ENCODE measurements at regions not wholly inside any gene's neighbourhood (a gene's known extent, or its start where the extent isn't known, plus 50 kb on each side); places are given as distances from the start of the nearest gene placed in this dataset.

GRCh38 chrX:9196961-9197640, 163.2 kb upstream of the FAM9B start:
- no peak for DNase-seq (ENCODE audit: low spot score)

GRCh38 chrX:9204560-9204959, 170.6 kb upstream of the FAM9B start:
- no peak for DNase-seq (ENCODE audit: low spot score)

- DNase-seq (ENCODE audit: low spot score) = no peak
Observed at GRCh38 chrX:9205599-9206223, 171.8 kb upstream of the FAM9B start.

- DNase-seq (ENCODE audit: low spot score) = no peak
Observed at GRCh38 chrX:9207142-9207541, 173.2 kb upstream of the FAM9B start.

- no peak for DNase-seq (ENCODE audit: low spot score)
Observed at GRCh38 chrX:9211269-9211668, 177.3 kb upstream of the FAM9B start.

GRCh38 chrX:9221781-9222180, 187.9 kb upstream of the FAM9B start:
- no peak for DNase-seq (ENCODE audit: low spot score)

GRCh38 chrX:9222299-9222698, 188.4 kb upstream of the FAM9B start:
- DNase-seq (ENCODE audit: low spot score) = no peak

- DNase-seq (ENCODE audit: low spot score) = no peak
Observed at GRCh38 chrX:9227276-9227675, 193.3 kb upstream of the FAM9B start.

GRCh38 chrX:9231491-9231890, 197.6 kb upstream of the FAM9B start:
- DNase-seq (ENCODE audit: low spot score) = no peak

GRCh38 chrX:9233141-9233540, 199.2 kb upstream of the FAM9B start:
- DNase-seq (ENCODE audit: low spot score) = no peak

GRCh38 chrX:9234315-9234714, 200.4 kb upstream of the FAM9B start:
- DNase-seq (ENCODE audit: low spot score) = no peak

- DNase-seq (ENCODE audit: low spot score) = no peak
Observed at GRCh38 chrX:9235722-9236121, 201.8 kb upstream of the FAM9B start.

GRCh38 chrX:9240956-9241355, 207.0 kb upstream of the FAM9B start:
- no peak for DNase-seq (ENCODE audit: low spot score)

GRCh38 chrX:9241427-9241826, 207.5 kb upstream of the FAM9B start:
- DNase-seq (ENCODE audit: low spot score) = no peak

- DNase-seq (ENCODE audit: low spot score) = no peak
Observed at GRCh38 chrX:9249051-9249846, 215.3 kb upstream of the FAM9B start.

GRCh38 chrX:9252182-9252581, 212.7 kb upstream of the TBL1X start:
- no peak for DNase-seq (ENCODE audit: low spot score)

- DNase-seq (ENCODE audit: low spot score) = no peak
Observed at GRCh38 chrX:9253211-9253610, 211.6 kb upstream of the TBL1X start.

- no peak for DNase-seq (ENCODE audit: low spot score)
Observed at GRCh38 chrX:9257718-9258420, 207.0 kb upstream of the TBL1X start.

- DNase-seq (ENCODE audit: low spot score) = no peak
Observed at GRCh38 chrX:9258421-9259104, 206.3 kb upstream of the TBL1X start.

GRCh38 chrX:9260603-9261002, 204.3 kb upstream of the TBL1X start:
- DNase-seq (ENCODE audit: low spot score) = no peak

- DNase-seq (ENCODE audit: low spot score) = peak; percentile 43
Observed at GRCh38 chrX:9267415-9267814, 197.4 kb upstream of the TBL1X start.

GRCh38 chrX:9269134-9269533, 195.7 kb upstream of the TBL1X start:
- peak; percentile 36 for DNase-seq (ENCODE audit: low spot score)

Measured in HuH-7 (cell line).